DMS53 (cell line): ENCODE measurements at regions not wholly inside any gene's neighbourhood (a gene's known extent, or its start where the extent isn't known, plus 50 kb on each side); places are given as distances from the start of the nearest gene placed in this dataset.
"Not testable (repeated sequence)": the region's sequence is repeated elsewhere in the genome, so short reads cannot be mapped to it uniquely, and the experiment has no call there.

Source experiments
- DNase-seq: peaks from one replicate; lab custom pipeline; 2025; lab: John Stamatoyannopoulos, UW

GRCh38 chr15:95075792-95076677, 844.7 kb downstream of the MCTP2 start:
- DNase-seq, result no peak

DNA sequence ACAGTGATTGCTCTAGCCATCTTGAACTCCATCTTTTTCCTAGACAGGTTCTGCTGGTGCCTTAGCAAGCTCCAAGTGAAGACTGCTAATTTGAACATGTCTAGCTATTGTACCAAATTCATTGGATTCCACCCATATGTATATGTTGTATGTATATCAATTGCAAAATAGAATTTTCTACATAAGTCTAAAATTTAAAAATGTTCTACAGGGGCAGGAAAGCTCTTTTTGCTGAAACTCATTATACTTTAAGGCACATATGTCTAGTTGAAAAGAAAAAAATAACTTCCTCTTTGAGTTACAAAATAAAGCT, 845.3 kb downstream of the MCTP2 start:
- DNase-seq, result no peak

DNA sequence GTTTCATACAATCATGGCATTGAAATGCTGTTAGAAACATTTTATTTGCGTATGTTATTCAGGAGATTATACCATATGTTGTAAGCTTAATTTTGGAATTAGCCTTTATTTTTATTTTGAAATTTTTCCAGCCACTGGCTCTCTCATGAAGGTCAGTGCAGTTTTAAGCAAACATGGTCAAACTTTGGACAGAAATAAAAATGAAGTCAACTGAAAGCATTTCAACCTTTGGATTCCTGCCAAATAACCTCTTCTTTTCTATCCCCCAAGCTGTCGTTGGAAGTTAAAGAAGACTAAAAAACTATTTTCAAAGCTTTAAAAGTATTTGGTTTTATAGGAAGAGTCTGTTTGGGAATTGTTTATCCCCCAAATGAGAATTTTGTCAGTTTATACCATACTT, 846.6 kb downstream of the MCTP2 start:
- no peak for DNase-seq

DNA sequence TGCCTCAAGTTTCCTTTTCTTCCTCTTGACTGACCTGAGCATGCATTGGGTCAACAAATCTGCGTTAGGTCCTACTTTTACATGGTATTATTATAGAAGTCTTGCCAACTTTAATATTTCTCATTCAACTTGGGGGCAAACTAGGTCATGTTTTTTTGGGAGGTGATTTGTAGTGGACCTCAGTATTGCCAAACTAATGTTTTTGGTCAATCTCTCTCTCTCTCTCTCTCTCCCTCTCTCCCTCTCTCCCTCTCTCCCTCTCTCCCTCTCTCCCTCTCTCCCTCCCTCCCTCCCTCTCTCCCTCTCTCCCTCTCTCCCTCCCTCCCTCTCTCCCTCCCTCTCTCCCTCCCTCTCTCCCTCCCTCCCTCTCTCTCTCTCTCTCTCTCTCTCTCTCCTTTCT, 848.9 kb downstream of the MCTP2 start:
- not testable (repeated sequence) for DNase-seq

- DNase-seq, result no peak
These were observed 853.7 kb downstream of the MCTP2 start for GRCh38 chr15:95085056-95085455.

DNA sequence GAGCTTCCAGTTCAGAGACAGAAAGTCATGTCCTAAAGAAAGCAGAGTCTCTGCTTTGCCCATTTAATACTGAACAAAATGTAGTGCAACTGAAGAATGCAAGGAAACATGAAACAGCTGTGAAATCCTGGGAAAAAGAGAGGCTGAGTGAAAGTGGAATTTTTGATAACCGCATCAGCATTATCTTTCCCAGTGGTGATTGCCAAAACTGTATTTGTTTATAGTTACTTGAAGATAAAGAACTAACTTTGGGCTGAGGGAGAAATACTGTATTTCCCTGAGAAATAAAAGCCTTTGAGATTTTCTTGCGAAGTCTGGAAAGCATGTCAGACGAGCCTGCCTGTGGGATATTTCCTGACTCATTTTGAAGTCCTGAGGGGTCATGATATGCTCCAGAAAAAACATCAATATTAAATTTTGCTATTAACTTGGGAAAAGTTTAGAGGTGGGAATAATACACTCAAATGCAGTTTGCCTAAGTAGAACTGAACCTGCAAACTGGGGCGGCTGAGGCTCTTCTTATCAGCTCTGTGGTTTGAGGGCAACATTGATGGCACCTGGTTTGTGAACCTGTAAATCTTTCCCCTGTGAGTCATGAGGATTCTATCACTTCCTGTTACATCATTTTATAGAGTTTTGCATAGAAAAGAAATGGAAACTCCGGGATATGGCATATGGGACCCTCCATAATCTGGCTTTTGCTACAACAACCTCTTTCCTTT, 855.3 kb downstream of the MCTP2 start:
- DNase-seq, result no peak

DNA sequence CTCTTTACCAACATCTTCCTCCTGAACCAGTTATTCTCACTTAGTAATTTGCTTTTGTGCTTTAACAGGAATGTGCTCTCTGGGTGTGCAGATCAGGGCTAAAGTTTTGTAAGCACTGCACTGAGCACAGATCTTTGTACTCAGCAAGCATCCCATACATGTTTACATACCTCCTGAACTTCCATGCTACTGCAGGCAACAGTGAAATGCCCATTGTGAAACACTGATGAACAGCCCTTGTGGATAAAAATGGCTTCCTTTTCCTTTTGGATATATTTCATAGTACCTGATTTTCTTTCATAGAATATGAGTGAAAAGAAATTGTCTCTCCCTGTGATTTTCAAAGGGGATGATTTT, 855.9 kb downstream of the MCTP2 start:
- no peak for DNase-seq

DNA sequence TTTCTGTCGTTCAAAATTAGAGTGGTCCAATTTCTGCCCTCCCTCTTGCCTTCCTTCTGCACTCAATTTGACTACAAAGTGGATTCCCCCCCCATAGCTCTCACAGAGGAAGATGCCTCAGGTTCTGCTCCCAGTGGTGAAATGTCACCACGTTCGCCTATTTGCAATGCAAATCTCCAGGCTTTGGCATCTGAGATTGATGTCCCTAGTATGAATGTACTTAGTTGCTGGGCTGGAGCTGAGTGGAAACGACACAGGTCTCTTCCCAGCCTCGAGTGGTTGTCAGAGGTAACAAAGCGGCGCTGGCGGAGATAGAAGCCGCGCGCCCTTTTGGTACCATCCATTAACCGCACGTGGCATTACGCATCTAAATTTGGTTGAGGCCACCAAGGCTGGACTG, 860.1 kb downstream of the MCTP2 start:
- no peak for DNase-seq

- no peak for DNase-seq
These were observed 863.9 kb downstream of the MCTP2 start for GRCh38 chr15:95095250-95095649.

DNA sequence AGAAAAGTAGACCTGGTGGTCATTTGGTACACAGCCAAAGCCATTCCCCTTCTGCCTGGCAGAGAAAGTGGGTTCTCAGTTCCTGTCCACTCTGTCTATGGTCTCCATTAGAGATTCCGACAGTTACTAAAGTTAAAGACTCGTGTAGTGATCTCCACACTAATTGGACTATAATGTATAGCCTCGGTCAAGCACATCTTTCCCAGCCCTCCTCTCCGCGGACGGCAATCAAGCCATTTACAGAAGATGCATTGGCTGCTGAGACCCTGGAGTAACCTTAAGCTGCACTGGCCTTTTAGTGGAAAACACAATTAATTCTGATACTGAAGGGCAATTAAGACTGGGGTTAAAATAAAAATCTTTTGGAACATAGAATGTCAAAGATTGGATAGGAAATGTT, 865.3 kb downstream of the MCTP2 start:
- DNase-seq, result no peak

- no peak for DNase-seq
These were observed 866.0 kb downstream of the MCTP2 start for GRCh38 chr15:95097361-95097760.

- no peak for DNase-seq
These were observed 873.9 kb downstream of the MCTP2 start for GRCh38 chr15:95105229-95105628.

DNA sequence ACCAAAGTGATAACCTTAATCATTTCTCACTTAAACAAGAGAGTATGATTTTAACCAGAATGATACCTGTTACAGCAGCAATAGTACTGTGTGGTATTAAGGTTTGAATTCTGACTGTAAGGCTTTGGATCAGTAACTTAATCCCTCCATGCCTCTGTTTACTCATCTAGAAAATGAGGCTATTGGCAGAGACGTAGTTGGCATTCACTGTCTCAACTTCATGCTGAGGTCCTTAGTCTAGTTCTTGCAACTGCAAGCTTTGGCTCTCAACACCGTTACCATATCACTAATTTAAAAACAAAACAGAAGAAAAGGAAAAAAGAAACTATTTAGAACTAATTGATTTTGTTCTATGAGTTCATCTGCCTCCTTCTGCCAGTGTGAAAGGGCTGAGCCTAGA, 875.4 kb downstream of the MCTP2 start:
- DNase-seq, result no peak

- no peak for DNase-seq
These were observed 877.3 kb downstream of the MCTP2 start for GRCh38 chr15:95108673-95109072.

GRCh38 chr15:95111969-95112368, 880.6 kb downstream of the MCTP2 start:
- no peak for DNase-seq

DNA sequence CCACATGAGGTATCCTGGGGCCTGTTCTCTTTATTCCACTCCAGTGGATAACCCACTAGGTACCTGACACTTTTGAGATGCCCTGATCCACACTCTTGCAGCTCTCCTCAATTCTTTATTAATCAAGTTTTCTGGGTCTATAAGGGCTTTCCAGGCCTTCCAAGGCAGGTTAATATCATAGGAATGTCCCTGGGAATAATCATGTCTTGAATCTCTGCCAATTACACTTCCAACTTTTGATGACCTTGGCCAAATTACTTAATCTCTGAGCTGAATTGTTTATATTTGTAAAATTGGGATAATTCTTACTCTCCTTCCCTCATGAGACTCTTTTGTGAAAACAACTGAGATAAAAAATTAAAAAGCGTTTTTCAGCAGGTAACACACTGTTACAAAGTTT, 881.7 kb downstream of the MCTP2 start:
- DNase-seq, result no peak

DNA sequence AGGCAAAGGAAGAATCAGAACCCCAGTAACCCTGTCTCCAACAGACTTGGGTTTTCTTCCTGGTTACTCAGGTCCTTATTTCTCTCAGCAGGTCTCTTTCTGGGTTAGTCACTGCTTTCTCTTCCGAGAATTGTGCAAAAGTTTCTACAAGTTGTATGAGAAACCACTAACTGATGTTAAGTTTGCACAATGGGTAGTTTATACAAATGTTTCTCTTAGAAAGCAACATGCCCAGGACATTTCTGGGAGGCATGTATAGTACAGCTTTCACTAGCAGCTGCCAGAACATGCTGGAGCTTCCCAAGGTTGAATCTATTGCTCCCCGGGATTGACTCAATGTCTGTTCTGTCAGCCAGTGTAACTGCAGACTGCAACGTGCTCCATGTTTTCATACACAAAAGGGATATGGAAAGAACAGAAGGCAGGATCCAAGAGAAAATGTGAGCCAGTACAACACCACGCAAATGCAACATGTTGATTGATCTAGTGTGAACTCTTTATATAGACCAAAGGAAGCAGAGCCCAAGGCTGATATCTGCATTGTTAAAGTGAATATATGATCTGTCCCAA, 887.8 kb downstream of the MCTP2 start:
- DNase-seq, result no peak

GRCh38 chr15:95120595-95120994, 889.2 kb downstream of the MCTP2 start:
- no peak for DNase-seq

DNA sequence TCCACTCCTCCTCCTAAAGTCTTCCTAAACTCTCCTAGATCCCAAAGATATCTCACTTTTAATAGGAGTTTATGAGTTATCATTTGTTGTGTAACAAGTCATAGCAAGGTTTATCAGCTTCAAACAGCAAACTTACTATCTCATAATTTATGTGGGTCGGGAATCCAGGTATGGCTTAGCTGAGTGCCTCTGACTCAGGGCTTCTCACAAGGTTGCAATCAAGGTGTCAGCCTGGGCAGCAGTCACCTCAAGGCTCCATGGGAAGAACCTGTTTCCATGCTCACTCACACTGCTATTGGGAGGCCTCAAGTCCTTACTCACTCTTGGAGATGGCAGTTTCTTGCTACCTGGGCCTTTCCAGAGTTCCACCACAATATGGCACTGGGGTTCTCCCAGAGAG, 889.8 kb downstream of the MCTP2 start:
- no peak for DNase-seq

DNA sequence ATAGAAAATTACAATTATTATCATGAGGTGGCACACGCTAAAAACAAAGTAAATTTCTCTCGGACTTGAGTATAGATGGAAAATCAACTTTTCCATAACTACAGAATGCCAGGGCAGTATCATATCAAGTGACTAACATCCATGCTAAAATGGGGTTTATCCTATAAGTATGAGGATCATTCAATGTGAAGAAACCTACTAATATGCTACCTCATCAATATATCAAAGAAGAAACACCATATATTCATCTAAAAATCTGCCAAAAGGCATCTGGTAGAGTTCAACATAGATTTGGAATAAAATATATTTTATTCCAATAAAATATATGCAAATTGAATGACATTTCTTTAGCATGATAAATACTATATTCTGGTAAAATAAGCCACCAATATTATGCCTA, 894.4 kb downstream of the MCTP2 start:
- no peak for DNase-seq

DNA sequence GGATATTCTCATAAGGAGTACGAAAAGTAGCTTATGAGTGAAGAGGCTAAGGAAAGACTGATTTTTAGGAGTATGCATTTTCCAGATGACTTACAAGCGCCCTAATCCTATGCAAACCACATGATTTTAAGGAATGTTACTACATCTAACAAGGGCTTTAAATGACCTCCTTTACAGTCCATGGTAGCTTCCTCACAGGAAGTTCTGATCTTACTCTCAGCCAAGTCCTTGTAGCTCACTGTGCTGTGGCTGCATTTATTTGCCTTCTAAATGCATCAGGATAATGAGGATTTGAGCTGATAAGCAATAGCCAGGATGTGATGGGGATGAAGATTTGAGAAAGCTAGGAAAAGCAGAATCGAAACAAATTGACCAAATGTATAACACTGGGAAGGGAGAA, 896.0 kb downstream of the MCTP2 start:
- no peak for DNase-seq

GRCh38 chr15:95129574-95129973, 898.2 kb downstream of the MCTP2 start:
- DNase-seq, result no peak

- DNase-seq, result no peak
These were observed 899.8 kb downstream of the MCTP2 start for GRCh38 chr15:95131131-95131556.
